MM.1S (cell line): ENCODE measurements at regions not wholly inside any gene's neighbourhood (a gene's known extent, or its start where the extent isn't known, plus 50 kb on each side); places are given as distances from the start of the nearest gene placed in this dataset.

Experiments used
- CTCF ChIP-seq: fragments of 300-600 bp; sonication (generic); IDR thresholded peaks from 2 replicates; pipeline ENCODE4 v1.5.1; 2016; ENCODE audit warnings: antibody characterized with exemption, low read length, mixed read lengths
- EZH2 ChIP-seq: fragments of 300-600 bp; sonication (generic); optimal IDR thresholded peaks from 2 replicates; pipeline ENCODE3; 2017; ENCODE audit warnings: low read depth, mild to moderate bottlenecking, antibody characterized with exemption, low read length, mixed read lengths

- TF ChIP-seq CTCF = no peak
- TF ChIP-seq EZH2 = no peak
Observed at GRCh38 chr7:145134377-145134776, 298.5 kb upstream of the TPK1 start.
